NCI-H1092 (cell line): ENCODE measurements at regions not wholly inside any gene's neighbourhood (a gene's known extent, or its start where the extent isn't known, plus 50 kb on each side); places are given as distances from the start of the nearest gene placed in this dataset.

ENCODE experiments used
- DNase-seq: peaks from one replicate; lab custom pipeline; 2025; lab: John Stamatoyannopoulos, UW

- no peak for DNase-seq
These were observed 407.2 kb downstream of the EFNA5 start for GRCh38 chr5:107263387-107264018.

- DNase-seq: no peak
These were observed 412.7 kb downstream of the EFNA5 start for GRCh38 chr5:107257885-107258520.

- no peak for DNase-seq
These were observed 415.9 kb downstream of the EFNA5 start for GRCh38 chr5:107254902-107255234.

GRCh38 chr5:107254214-107254901 lies 416.4 kb downstream of the EFNA5 start:
- DNase-seq: peak; percentile 31

GRCh38 chr5:107253246-107253645 lies 417.5 kb downstream of the EFNA5 start:
- DNase-seq: peak; percentile 19

- DNase-seq: no peak
These were observed 419.6 kb downstream of the EFNA5 start for GRCh38 chr5:107251151-107251550.

- peak; percentile 0 for DNase-seq
These were observed 422.6 kb downstream of the EFNA5 start for GRCh38 chr5:107248066-107248695.

- DNase-seq: no peak
These were observed 423.3 kb downstream of the EFNA5 start for GRCh38 chr5:107247427-107247826.

GRCh38 chr5:107243220-107243579 lies 427.5 kb downstream of the EFNA5 start:
- DNase-seq: no peak

GRCh38 chr5:107242411-107243219 lies 428.1 kb downstream of the EFNA5 start:
- DNase-seq: no peak

GRCh38 chr5:107241841-107242240 lies 428.9 kb downstream of the EFNA5 start:
- no peak for DNase-seq

- DNase-seq: no peak
These were observed 435.6 kb downstream of the EFNA5 start for GRCh38 chr5:107235167-107235566.

- no peak for DNase-seq
These were observed 437.9 kb downstream of the EFNA5 start for GRCh38 chr5:107232788-107233187.

GRCh38 chr5:107232293-107232692 lies 438.4 kb downstream of the EFNA5 start:
- no peak for DNase-seq

- DNase-seq: no peak
These were observed 439.5 kb downstream of the EFNA5 start for GRCh38 chr5:107231191-107231590.

- DNase-seq: no peak
These were observed 440.4 kb downstream of the EFNA5 start for GRCh38 chr5:107230367-107230766.

- DNase-seq: no peak
These were observed 442.5 kb downstream of the EFNA5 start for GRCh38 chr5:107228226-107228625.

GRCh38 chr5:107224272-107224671 lies 446.5 kb downstream of the EFNA5 start:
- no peak for DNase-seq

- DNase-seq: no peak
These were observed 447.7 kb downstream of the EFNA5 start for GRCh38 chr5:107223066-107223465.

GRCh38 chr5:107219993-107220392 lies 450.7 kb downstream of the EFNA5 start:
- no peak for DNase-seq

GRCh38 chr5:107218457-107219193 lies 452.1 kb downstream of the EFNA5 start:
- no peak for DNase-seq
